OCI-LY7 (cell line): ENCODE measurements at regions not wholly inside any gene's neighbourhood (a gene's known extent, or its start where the extent isn't known, plus 50 kb on each side); places are given as distances from the start of the nearest gene placed in this dataset.

Experiments
- BruUV-seq: library from RNA; stranded (reverse); fragments of 400-500 nt; replicated peaks from 2 replicates; lab custom pipeline; 2021; lab: Mats Ljungman, UMichigan
- CTCF ChIA-PET: fragments of 300-600 bp; sonication (Branson Sonifier 250); formaldehyde crosslinking; loops from one replicate; lab custom pipeline; 2022; ENCODE audit warnings: antibody characterized with exemption; ENCODE audit not compliant: unreplicated experiment; lab: Charles Lee
- POLR2A ChIA-PET: fragments of 300-600 bp; sonication (Branson Sonifier 250); formaldehyde crosslinking; loops from one replicate; lab custom pipeline; 2022; ENCODE audit warnings: antibody characterized with exemption; lab: Charles Lee
- DNase-seq: peaks from one replicate; pipeline ENCODE4 v3.0.0-alpha.2; 2015; ENCODE audit warnings: low spot score
- H2AFZ ChIP-seq: fragments of 200-600 bp; sonication (generic), shearing (Covaris generic); 2 replicates; pipeline ENCODE4 v1.6.1; 2014; ENCODE audit warnings: mild to moderate bottlenecking, antibody characterized with exemption, low read length, moderate library complexity
- H3K27ac ChIP-seq: fragments of 200-600 bp; sonication (generic); 2 replicates; pipeline ENCODE4 v1.5.1; 2014; ENCODE audit warnings: mixed run types, low read depth, mild to moderate bottlenecking, moderate library complexity, low read length, inconsistent platforms; ENCODE audit not compliant: poor library complexity, severe bottlenecking
- H3K36me3 ChIP-seq: fragments of 200-600 bp; sonication (generic); 2 replicates; pipeline ENCODE4 v1.6.1; 2014; ENCODE audit warnings: mild to moderate bottlenecking, antibody characterized with exemption, low read length, moderate library complexity, mixed read lengths; ENCODE audit not compliant: insufficient read depth
- H3K4me1 ChIP-seq: fragments of 200-600 bp; sonication (generic); 2 replicates; pipeline ENCODE4 v1.5.1; 2014; ENCODE audit warnings: mild to moderate bottlenecking, low read length; ENCODE audit not compliant: insufficient read depth, poor library complexity, severe bottlenecking
- H3K4me2 ChIP-seq: fragments of 200-600 bp; sonication (generic); 2 replicates; pipeline ENCODE4 v1.6.1; 2014; ENCODE audit warnings: mild to moderate bottlenecking, low read length
- H3K4me3 ChIP-seq: fragments of 200-600 bp; sonication (generic); 2 replicates; pipeline ENCODE4 v1.5.1; 2014; ENCODE audit warnings: mild to moderate bottlenecking, low read depth, low read length; ENCODE audit not compliant: poor library complexity, severe bottlenecking
- H3K79me2 ChIP-seq: fragments of 200-600 bp; sonication (generic); 2 replicates; pipeline ENCODE4 v1.6.1; 2016; ENCODE audit warnings: low read depth, mild to moderate bottlenecking, low read length, moderate library complexity, mixed read lengths; ENCODE audit not compliant: insufficient read depth
- H3K9me2 ChIP-seq: fragments of 200-600 bp; sonication (generic); 2 replicates; pipeline ENCODE4 v1.6.1; 2016; ENCODE audit warnings: mild to moderate bottlenecking, low read length, mixed read lengths; ENCODE audit not compliant: insufficient read depth
- H3K9me3 ChIP-seq: fragments of 200-600 bp; sonication (generic); 2 replicates; pipeline ENCODE4 v1.6.1; 2014; ENCODE audit warnings: mild to moderate bottlenecking, mixed run types, low read length, mixed read lengths
- H4K20me1 ChIP-seq: fragments of 200-600 bp; sonication (generic); 2 replicates; pipeline ENCODE4 v1.6.1; 2014; ENCODE audit warnings: mild to moderate bottlenecking, antibody characterized with exemption, low read length, moderate library complexity, mixed read lengths; ENCODE audit not compliant: insufficient read depth
- EZH2phosphoT487 ChIP-seq: fragments of 200-600 bp; sonication (generic); IDR thresholded peaks from 2 replicates; pipeline ENCODE4 v1.6.1; 2018; ENCODE audit warnings: low read depth, borderline replicate concordance, mild to moderate bottlenecking, mixed run types, antibody characterized with exemption, low read length, moderate library complexity, mixed read lengths
- intact Hi-C: fragments of 100-400 bp; cut with micrococcal nuclease; formaldehyde crosslinking; loops from one replicate; pipeline ENCODE4 v1.10.0; 2022; ENCODE audit not compliant: unreplicated experiment
- TF ChIP-seq, protein P1 (sequence below): fragments of 200-600 bp; sonication (generic); conservative IDR thresholded peaks from 2 replicates; pipeline ENCODE4 v1.5.1; 2014; ENCODE audit warnings: mild to moderate bottlenecking, antibody characterized with exemption, low read length, moderate library complexity, mixed read lengths

- H3K27ac ChIP-seq = no peak overlapping the region
- no peaks in the 10 kb centered on the region for H4K20me1 ChIP-seq
- H3K4me2 ChIP-seq = no peak overlapping the region
- H3K79me2 ChIP-seq = no peaks in the 10 kb centered on the region
- TF ChIP-seq EZH2phosphoT487 = no peak
- TF ChIP-seq, protein P1, sequence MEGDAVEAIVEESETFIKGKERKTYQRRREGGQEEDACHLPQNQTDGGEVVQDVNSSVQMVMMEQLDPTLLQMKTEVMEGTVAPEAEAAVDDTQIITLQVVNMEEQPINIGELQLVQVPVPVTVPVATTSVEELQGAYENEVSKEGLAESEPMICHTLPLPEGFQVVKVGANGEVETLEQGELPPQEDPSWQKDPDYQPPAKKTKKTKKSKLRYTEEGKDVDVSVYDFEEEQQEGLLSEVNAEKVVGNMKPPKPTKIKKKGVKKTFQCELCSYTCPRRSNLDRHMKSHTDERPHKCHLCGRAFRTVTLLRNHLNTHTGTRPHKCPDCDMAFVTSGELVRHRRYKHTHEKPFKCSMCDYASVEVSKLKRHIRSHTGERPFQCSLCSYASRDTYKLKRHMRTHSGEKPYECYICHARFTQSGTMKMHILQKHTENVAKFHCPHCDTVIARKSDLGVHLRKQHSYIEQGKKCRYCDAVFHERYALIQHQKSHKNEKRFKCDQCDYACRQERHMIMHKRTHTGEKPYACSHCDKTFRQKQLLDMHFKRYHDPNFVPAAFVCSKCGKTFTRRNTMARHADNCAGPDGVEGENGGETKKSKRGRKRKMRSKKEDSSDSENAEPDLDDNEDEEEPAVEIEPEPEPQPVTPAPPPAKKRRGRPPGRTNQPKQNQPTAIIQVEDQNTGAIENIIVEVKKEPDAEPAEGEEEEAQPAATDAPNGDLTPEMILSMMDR = no peak
- no peaks in the 10 kb centered on the region for H3K9me3 ChIP-seq
- H2AFZ ChIP-seq = no peak overlapping the region
- H3K9me2 ChIP-seq = no peaks in the 10 kb centered on the region
- H3K4me1 ChIP-seq = no peaks in the 10 kb centered on the region
- no peak overlapping the region for H3K4me3 ChIP-seq
- POLR2A ChIA-PET = no interaction called here
- no peak for DNase-seq
- intact Hi-C loops = no loop called here
- BruUV-seq = no TSS peak
- CTCF ChIA-PET = no interaction called here
- no peaks in the 10 kb centered on the region for H3K36me3 ChIP-seq
These were observed 150.3 kb downstream of the LINC00237 start for GRCh38 chr20:20955892-20956291.

DNA sequence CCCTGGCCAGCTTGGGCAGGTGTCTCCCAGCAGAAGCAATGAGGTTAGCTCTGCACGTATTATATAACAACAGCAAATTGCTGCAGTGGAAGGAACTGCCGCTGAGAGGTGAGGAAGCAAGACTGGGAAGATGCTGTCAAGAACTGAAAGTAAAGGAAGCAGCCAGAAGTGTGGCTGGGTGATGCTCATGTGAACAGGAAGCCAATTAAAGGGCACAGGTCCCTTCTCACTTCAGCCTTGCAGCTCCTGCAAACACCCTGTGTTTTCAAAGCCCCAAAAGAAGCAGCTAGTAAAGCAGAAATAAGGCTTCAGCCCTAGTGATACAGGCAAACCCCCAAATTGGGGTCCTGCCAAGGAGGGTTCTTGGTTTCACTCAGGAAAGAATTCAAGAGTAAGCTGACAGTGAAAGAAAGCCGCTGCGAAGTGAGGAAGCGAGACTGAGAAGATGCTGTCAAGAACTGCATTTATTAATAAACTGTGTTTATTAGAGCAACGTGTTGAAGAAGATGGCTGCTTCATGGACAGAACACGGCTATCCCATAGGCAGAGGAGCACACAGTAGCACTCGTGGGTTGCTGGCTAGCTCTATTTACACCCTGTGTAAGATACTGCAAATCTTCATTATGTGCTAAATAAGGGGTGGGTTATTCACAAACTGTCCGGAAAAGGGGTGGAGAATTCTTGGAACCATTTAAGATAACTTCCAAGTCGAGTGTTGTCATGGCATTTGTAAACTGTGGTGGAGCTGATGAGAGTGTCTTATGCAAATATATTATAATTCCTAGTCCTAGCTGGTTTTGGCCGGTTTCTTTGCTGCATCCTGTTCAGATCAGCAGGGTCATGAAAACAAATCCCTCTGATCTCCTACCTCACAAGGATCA lies 152.2 kb downstream of the LINC00237 start:
- no peak for DNase-seq

More for the DNA sequence above, 152.2 kb downstream of the LINC00237 start:
- Histone ChIP-seq H3K27ac (no peak overlapping the region), H3K4me1 (no peaks in the 10 kb centered on the region), H3K79me2 (no peaks in the 10 kb centered on the region), H3K4me3 (no peak overlapping the region), H2AFZ (no peak overlapping the region), H3K4me2 (no peak overlapping the region), H4K20me1 (no peaks in the 10 kb centered on the region), H3K9me2 (no peaks in the 10 kb centered on the region), H3K9me3 (no peaks in the 10 kb centered on the region), H3K36me3 (no peaks in the 10 kb centered on the region)
- intact Hi-C loops = no loop called here
- CTCF ChIA-PET = no interaction called here
- no TSS peak for BruUV-seq
- POLR2A ChIA-PET = interaction anchor here (2.0 kb wide), 1 partner anchor 11 kb away, joined by 6 read pairs; no protein-coding TSS in a partner anchor
- no peak for TF ChIP-seq EZH2phosphoT487
- TF ChIP-seq, protein P1 = no peak
